ENCODE measurements at regions not wholly inside any gene's neighbourhood (a gene's known extent, or its start where the extent isn't known, plus 50 kb on each side); places are given as distances from the start of the nearest gene placed in this dataset.

DNA sequence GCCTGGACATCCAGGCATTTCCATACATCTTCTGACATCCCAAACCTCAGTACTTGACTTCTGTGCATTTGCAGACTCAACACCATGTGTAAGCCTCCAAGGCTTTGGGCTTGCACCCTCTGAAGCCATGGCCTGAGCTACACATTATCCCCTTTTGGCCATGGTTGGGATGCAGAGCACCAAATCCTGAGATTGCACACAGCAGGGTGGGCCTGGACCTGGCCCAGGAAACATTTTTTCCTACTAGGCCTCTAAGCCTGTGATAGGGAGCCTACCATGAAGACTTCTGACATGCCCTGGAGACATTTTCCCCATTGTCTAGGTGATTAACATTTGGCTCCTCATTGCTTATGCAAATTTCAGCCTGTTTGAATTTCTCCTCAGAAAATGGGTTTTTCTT lies 853.4 kb upstream of the SPRY2 start:
- ChIA-PET CTCF (no interaction called here), RAD21 (ENCODE audit: unreplicated experiment) (no interaction called here), SMC1A (ENCODE audit: uncharacterized antibody, unreplicated experiment) (no interaction called here), POLR2A (interaction anchor here (0.6 kb wide), 1 partner anchor 93 kb away, joined by 3 read pairs; no protein-coding TSS in a partner anchor)
- Histone ChIP-seq H3K27me3 (replicated peaks in 1 of 2; ENCODE audit: control insufficient read depth in 2 of 2, insufficient read depth in 2 of 2, low read length in 1 of 2) (no peaks in the 10 kb centered on the region), H3K9ac (ENCODE audit: control insufficient read depth, insufficient read depth, low read length) (no peak overlapping the region), H3K4me2 (ENCODE audit: control insufficient read depth, insufficient read depth) (no peak overlapping the region), H3K79me2 (ENCODE audit: control insufficient read depth, insufficient read depth, low read length) (no peaks in the 10 kb centered on the region), H3K27ac (ENCODE audit: control insufficient read depth, insufficient read depth) (no peak overlapping the region), H3K36me3 (ENCODE audit: control insufficient read depth in 2 of 2, insufficient read depth in 2 of 2, low read length in 1 of 2) (no peaks in the 10 kb centered on the region), H2AFZ (ENCODE audit: control insufficient read depth, low read depth, low read length) (no peak overlapping the region), H3K4me1 (ENCODE audit: control insufficient read depth, insufficient read depth, low read length) (no peaks in the 10 kb centered on the region), H3K4me3 (no peak overlapping the region), H4K20me1 (ENCODE audit: control insufficient read depth, insufficient read depth) (no peaks in the 10 kb centered on the region), H3K9me3 (replicated peaks; ENCODE audit: control insufficient read depth, insufficient read depth, low read length) (no peaks in the 10 kb centered on the region; the same call in 2 of the 3 replicates)
- TF ChIP-seq, protein P1, sequence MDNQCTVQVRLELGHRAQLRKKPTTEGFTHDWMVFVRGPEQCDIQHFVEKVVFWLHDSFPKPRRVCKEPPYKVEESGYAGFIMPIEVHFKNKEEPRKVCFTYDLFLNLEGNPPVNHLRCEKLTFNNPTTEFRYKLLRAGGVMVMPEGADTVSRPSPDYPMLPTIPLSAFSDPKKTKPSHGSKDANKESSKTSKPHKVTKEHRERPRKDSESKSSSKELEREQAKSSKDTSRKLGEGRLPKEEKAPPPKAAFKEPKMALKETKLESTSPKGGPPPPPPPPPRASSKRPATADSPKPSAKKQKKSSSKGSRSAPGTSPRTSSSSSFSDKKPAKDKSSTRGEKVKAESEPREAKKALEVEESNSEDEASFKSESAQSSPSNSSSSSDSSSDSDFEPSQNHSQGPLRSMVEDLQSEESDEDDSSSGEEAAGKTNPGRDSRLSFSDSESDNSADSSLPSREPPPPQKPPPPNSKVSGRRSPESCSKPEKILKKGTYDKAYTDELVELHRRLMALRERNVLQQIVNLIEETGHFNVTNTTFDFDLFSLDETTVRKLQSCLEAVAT (IDR thresholded peaks at IDR 0.05), result no peak
- TF ChIP-seq MEF2B (IDR thresholded peaks at IDR 0.05; ENCODE audit: partially characterized antibody, poor library complexity, severe bottlenecking) (no peak), IRF4 (IDR thresholded peaks at IDR 0.05; ENCODE audit: low read depth, low read length) (no peak), HCFC1 (IDR thresholded peaks at IDR 0.05; ENCODE audit: low read length) (no peak), PML (IDR thresholded peaks at IDR 0.05; ENCODE audit: low read length) (no peak), EGR1 (IDR thresholded peaks at IDR 0.05; ENCODE audit: borderline replicate concordance in 1 of 2, low read depth in 2 of 2, low read length in 2 of 2) (no peak), MXI1 (IDR thresholded peaks at IDR 0.05; ENCODE audit: low read depth, low read length) (no peak), NFXL1 (IDR thresholded peaks at IDR 0.05; ENCODE audit: borderline replicate concordance) (no peak), STAT3 (IDR thresholded peaks at IDR 0.05; ENCODE audit: low read depth, low read length) (no peak), BRCA1 (IDR thresholded peaks at IDR 0.05; ENCODE audit: low read depth, low read length) (no peak), ZNF622 (IDR thresholded peaks at IDR 0.05) (no peak), RB1 (IDR thresholded peaks at IDR 0.05; ENCODE audit: borderline replicate concordance) (no peak), SMARCA5 (IDR thresholded peaks at IDR 0.05) (no peak), GABPA (IDR thresholded peaks at IDR 0.05; ENCODE audit: low read depth) (no peak), MEF2A (IDR thresholded peaks at IDR 0.05; ENCODE audit: insufficient read depth, low read depth, low read length) (no peak), MTA2 (IDR thresholded peaks at IDR 0.05; ENCODE audit: low read depth) (no peak), CBX5 (IDR thresholded peaks at IDR 0.05; ENCODE audit: low read depth) (no peak), TAF1 (IDR thresholded peaks at IDR 0.05; ENCODE audit: borderline replicate concordance, low read depth, low read length) (no peak), ZSCAN29 (IDR thresholded peaks at IDR 0.05) (no peak)
- TF ChIP-seq, protein P2, sequence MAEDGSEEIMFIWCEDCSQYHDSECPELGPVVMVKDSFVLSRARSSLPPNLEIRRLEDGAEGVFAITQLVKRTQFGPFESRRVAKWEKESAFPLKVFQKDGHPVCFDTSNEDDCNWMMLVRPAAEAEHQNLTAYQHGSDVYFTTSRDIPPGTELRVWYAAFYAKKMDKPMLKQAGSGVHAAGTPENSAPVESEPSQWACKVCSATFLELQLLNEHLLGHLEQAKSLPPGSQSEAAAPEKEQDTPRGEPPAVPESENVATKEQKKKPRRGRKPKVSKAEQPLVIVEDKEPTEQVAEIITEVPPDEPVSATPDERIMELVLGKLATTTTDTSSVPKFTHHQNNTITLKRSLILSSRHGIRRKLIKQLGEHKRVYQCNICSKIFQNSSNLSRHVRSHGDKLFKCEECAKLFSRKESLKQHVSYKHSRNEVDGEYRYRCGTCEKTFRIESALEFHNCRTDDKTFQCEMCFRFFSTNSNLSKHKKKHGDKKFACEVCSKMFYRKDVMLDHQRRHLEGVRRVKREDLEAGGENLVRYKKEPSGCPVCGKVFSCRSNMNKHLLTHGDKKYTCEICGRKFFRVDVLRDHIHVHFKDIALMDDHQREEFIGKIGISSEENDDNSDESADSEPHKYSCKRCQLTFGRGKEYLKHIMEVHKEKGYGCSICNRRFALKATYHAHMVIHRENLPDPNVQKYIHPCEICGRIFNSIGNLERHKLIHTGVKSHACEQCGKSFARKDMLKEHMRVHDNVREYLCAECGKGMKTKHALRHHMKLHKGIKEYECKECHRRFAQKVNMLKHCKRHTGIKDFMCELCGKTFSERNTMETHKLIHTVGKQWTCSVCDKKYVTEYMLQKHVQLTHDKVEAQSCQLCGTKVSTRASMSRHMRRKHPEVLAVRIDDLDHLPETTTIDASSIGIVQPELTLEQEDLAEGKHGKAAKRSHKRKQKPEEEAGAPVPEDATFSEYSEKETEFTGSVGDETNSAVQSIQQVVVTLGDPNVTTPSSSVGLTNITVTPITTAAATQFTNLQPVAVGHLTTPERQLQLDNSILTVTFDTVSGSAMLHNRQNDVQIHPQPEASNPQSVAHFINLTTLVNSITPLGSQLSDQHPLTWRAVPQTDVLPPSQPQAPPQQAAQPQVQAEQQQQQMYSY (CRISPR knock-in tag; IDR thresholded peaks at IDR 0.05), result no peak
- FAIRE-seq, result no peak
- in situ Hi-C loops (cut with MboI) (no loop called here), intact Hi-C loops (cut with micrococcal nuclease; ENCODE audit: unreplicated experiment) (no loop called here)
- no TSS peak for BruUV-seq (replicated peaks)
- no peak for DNase-seq (ENCODE audit: low read depth, low spot score)
- no peak for ATAC-seq

Data from GM12878 (cell line).